ENCODE measurements at regions not wholly inside any gene's neighbourhood (a gene's known extent, or its start where the extent isn't known, plus 50 kb on each side); places are given as distances from the start of the nearest gene placed in this dataset.

- no peaks in the 10 kb centered on the region for H3K36me3 ChIP-seq (ENCODE audit: low read depth)
- H2AFZ ChIP-seq: 0 out of 2 replicates have a peak overlapping the region, but pooled peaks have one; percentile 34
- WGBS, 2 experiments (ENCODE audit: low coverage in 1 of 2, low lambda C conversion rate in 2 of 2, missing lambda C conversion rate in 2 of 2): 0 to 5% methylated on average over 1 of the region's 1 CpG
- DNase-seq: peak; percentile 95
- no peaks in the 10 kb centered on the region for H3K9me2 ChIP-seq (ENCODE audit: insufficient read depth)
- no peaks in the 10 kb centered on the region for H3K27me3 ChIP-seq (replicated peaks; ENCODE audit: insufficient read depth)
- H3K9me3 ChIP-seq (ENCODE audit: low read depth): no peaks in the 10 kb centered on the region
- no peaks in the 10 kb centered on the region for H4K20me1 ChIP-seq (ENCODE audit: insufficient read depth)
- H3K79me2 ChIP-seq (ENCODE audit: insufficient read depth): no peaks in the 10 kb centered on the region
- 0 out of 2 replicates have a peak, but pooled peaks have one; percentile 79 for TF ChIP-seq EZH2phosphoT487 (IDR thresholded peaks at IDR 0.05; ENCODE audit: insufficient read depth, low read depth)
- no peak for TF ChIP-seq EZH2 (IDR thresholded peaks at IDR 0.05; ENCODE audit: insufficient read depth, poor library complexity, severe bottlenecking)
- H3F3A ChIP-seq (ENCODE audit: insufficient read depth): peaks cover 42% of the 10 kb centered on the region
- H3K4me2 ChIP-seq (ENCODE audit: unreplicated experiment): peak overlapping the region; percentile 78
- peaks cover 43% of the 10 kb centered on the region for H3K4me1 ChIP-seq (ENCODE audit: insufficient read depth)
- H3K4me3 ChIP-seq: peak overlapping the region; percentile 39
- in situ Hi-C loops (cut with MboI): no loop called here
- peak overlapping the region; percentile 50 for H3K9ac ChIP-seq
- peak overlapping the region; percentile 84 for H3K27ac ChIP-seq
Measured at GRCh38 chr3:73786321-73786807, 161.6 kb upstream of the PDZRN3 start.

GRCh38 chr3:73784686-73785392, 160.1 kb upstream of the PDZRN3 start:
- H3K9ac ChIP-seq: no peak overlapping the region
- in situ Hi-C loops (cut with MboI): no loop called here
- H3K9me3 ChIP-seq (ENCODE audit: low read depth): no peaks in the 10 kb centered on the region
- H3K4me1 ChIP-seq (ENCODE audit: insufficient read depth): peaks cover 40% of the 10 kb centered on the region
- DNase-seq: peak; percentile 37
- 21 to 24% methylated on average over 8 of the region's 8 CpGs for WGBS, 2 experiments (ENCODE audit: low coverage in 1 of 2, low lambda C conversion rate in 2 of 2, missing lambda C conversion rate in 2 of 2)
- TF ChIP-seq EZH2 (IDR thresholded peaks at IDR 0.05; ENCODE audit: insufficient read depth, poor library complexity, severe bottlenecking): no peak
- TF ChIP-seq EZH2phosphoT487 (IDR thresholded peaks at IDR 0.05; ENCODE audit: insufficient read depth, low read depth): no peak
- H3F3A ChIP-seq (ENCODE audit: insufficient read depth): peaks cover 42% of the 10 kb centered on the region
- H3K79me2 ChIP-seq (ENCODE audit: insufficient read depth): no peaks in the 10 kb centered on the region
- H2AFZ ChIP-seq: peak overlapping the region; percentile 2; the same call in 1 of the 2 replicates
- H3K27ac ChIP-seq: peak overlapping the region; percentile 84
- H3K9me2 ChIP-seq (ENCODE audit: insufficient read depth): no peaks in the 10 kb centered on the region
- H3K36me3 ChIP-seq (ENCODE audit: low read depth): no peaks in the 10 kb centered on the region
- H3K4me2 ChIP-seq (ENCODE audit: unreplicated experiment): peak overlapping the region; percentile 78
- 0 out of 2 replicates have a peak overlapping the region, but pooled peaks have one; percentile 6 for H3K4me3 ChIP-seq
- no peaks in the 10 kb centered on the region for H4K20me1 ChIP-seq (ENCODE audit: insufficient read depth)
- H3K27me3 ChIP-seq (replicated peaks; ENCODE audit: insufficient read depth): no peaks in the 10 kb centered on the region

GRCh38 chr3:73783811-73784210, 159.1 kb upstream of the PDZRN3 start:
- Histone ChIP-seq H4K20me1 (ENCODE audit: insufficient read depth) (no peaks in the 10 kb centered on the region), H3K79me2 (ENCODE audit: insufficient read depth) (no peaks in the 10 kb centered on the region), H3K4me1 (ENCODE audit: insufficient read depth) (peaks cover 39% of the 10 kb centered on the region), H3F3A (ENCODE audit: insufficient read depth) (peaks cover 38% of the 10 kb centered on the region), H2AFZ (no peak overlapping the region), H3K9ac (no peak overlapping the region), H3K36me3 (ENCODE audit: low read depth) (no peaks in the 10 kb centered on the region), H3K4me3 (no peak overlapping the region), H3K27me3 (replicated peaks; ENCODE audit: insufficient read depth) (no peaks in the 10 kb centered on the region), H3K9me3 (ENCODE audit: low read depth) (no peaks in the 10 kb centered on the region), H3K9me2 (ENCODE audit: insufficient read depth) (no peaks in the 10 kb centered on the region), H3K27ac (no peak overlapping the region), H3K4me2 (ENCODE audit: unreplicated experiment) (no peak overlapping the region)
- TF ChIP-seq EZH2phosphoT487 (IDR thresholded peaks at IDR 0.05; ENCODE audit: insufficient read depth, low read depth) (no peak), EZH2 (IDR thresholded peaks at IDR 0.05; ENCODE audit: insufficient read depth, poor library complexity, severe bottlenecking) (no peak)
- in situ Hi-C loops (cut with MboI): no loop called here
- no peak for DNase-seq

- no peaks in the 10 kb centered on the region for H3K36me3 ChIP-seq (ENCODE audit: low read depth)
- no peaks in the 10 kb centered on the region for H3K79me2 ChIP-seq (ENCODE audit: insufficient read depth)
- no peak overlapping the region for H3K4me3 ChIP-seq
- H3K9me3 ChIP-seq (ENCODE audit: low read depth): no peaks in the 10 kb centered on the region
- no peaks in the 10 kb centered on the region for H3K9me2 ChIP-seq (ENCODE audit: insufficient read depth)
- no peak overlapping the region for H3K27ac ChIP-seq
- H3F3A ChIP-seq (ENCODE audit: insufficient read depth): peaks cover 20% of the 10 kb centered on the region
- WGBS, 2 experiments (ENCODE audit: low coverage in 1 of 2, low lambda C conversion rate in 2 of 2, missing lambda C conversion rate in 2 of 2): 92 to 95% methylated on average over 6 of the region's 6 CpGs
- no peaks in the 10 kb centered on the region for H4K20me1 ChIP-seq (ENCODE audit: insufficient read depth)
- DNase-seq: no peak
- no peak overlapping the region for H3K9ac ChIP-seq
- in situ Hi-C loops (cut with MboI): no loop called here
- H2AFZ ChIP-seq: no peak overlapping the region
- no peaks in the 10 kb centered on the region for H3K27me3 ChIP-seq (replicated peaks; ENCODE audit: insufficient read depth)
- no peak overlapping the region for H3K4me2 ChIP-seq (ENCODE audit: unreplicated experiment)
- no peak for TF ChIP-seq EZH2phosphoT487 (IDR thresholded peaks at IDR 0.05; ENCODE audit: insufficient read depth, low read depth)
- no peak for TF ChIP-seq EZH2 (IDR thresholded peaks at IDR 0.05; ENCODE audit: insufficient read depth, poor library complexity, severe bottlenecking)
- peaks cover 25% of the 10 kb centered on the region for H3K4me1 ChIP-seq (ENCODE audit: insufficient read depth)
Measured at GRCh38 chr3:73781541-73781940, 156.8 kb upstream of the PDZRN3 start.

Measured in GM23248 (cell line).